SK-N-SH (cell line): ENCODE measurements at regions not wholly inside any gene's neighbourhood (a gene's known extent, or its start where the extent isn't known, plus 50 kb on each side); places are given as distances from the start of the nearest gene placed in this dataset.

Experiments used
- CTCF ChIA-PET: fragments of 300-600, 350-600 bp; formaldehyde crosslinking; extraction: SDS; loops from one replicate; lab custom pipeline; 2021; lab: Yijun Ruan, JAX
- POLR2A ChIA-PET: fragments of 350-600 bp; sonication (Branson Sonifier 250); formaldehyde crosslinking; extraction: SDS; loops from one replicate; lab custom pipeline; 2020; ENCODE audit warnings: antibody characterized with exemption, inconsistent platforms; lab: Yijun Ruan, JAX
- DNase-seq: peaks from one replicate; pipeline ENCODE4 v3.0.0; 2012
- H2AFZ ChIP-seq: fragments of 200-600 bp; sonication (generic); 2 replicates; pipeline ENCODE4 v1.8.1; 2016; ENCODE audit warnings: antibody characterized with exemption, mild to moderate bottlenecking, low read depth
- H3F3A ChIP-seq: fragments of 200-600 bp; sonication (generic); replicated peaks from 2 replicates; pipeline ENCODE3; 2016; ENCODE audit warnings: antibody characterized with exemption, mild to moderate bottlenecking; ENCODE audit not compliant: insufficient read depth
- H3K27ac ChIP-seq, 2 experiments: fragments of 200-500 bp in 1 of 2; fragments of 200-600 bp in 1 of 2; sonication (Bioruptor generic) in 1 of 2; sonication (generic), shearing (Covaris generic) in 1 of 2; 2 replicates each; pipeline versions ENCODE4 v1.5.1 to v1.6.1; 2014 to 2016; ENCODE audit warnings: low read depth in 2 of 2, inconsistent platforms in 1 of 2, low read length in 1 of 2, mild to moderate bottlenecking in 1 of 2, mixed read lengths in 1 of 2
- H3K27me3 ChIP-seq: fragments of 200-600 bp; sonication (generic), shearing (Covaris generic); 2 replicates; pipeline ENCODE4 v1.6.1; 2016; ENCODE audit warnings: mixed run types; ENCODE audit not compliant: insufficient read depth
- H3K36me3 ChIP-seq, 2 experiments: fragments of 200-500 bp in 1 of 2; fragments of 200-600 bp in 1 of 2; sonication (Bioruptor generic) in 1 of 2; sonication (generic) in 1 of 2; replicated peaks in 1 of 2; 2 replicates each; pipeline versions ENCODE3 to v1.5.1; 2014 to 2016; ENCODE audit warnings: low read length in 1 of 2, mild to moderate bottlenecking in 1 of 2; ENCODE audit not compliant: insufficient read depth in 2 of 2, control insufficient read depth in 1 of 2
- H3K4me1 ChIP-seq, 2 experiments: fragments of 200-500 bp in 1 of 2; fragments of 200-600 bp in 1 of 2; sonication (Bioruptor generic) in 1 of 2; sonication (generic), shearing (Covaris generic) in 1 of 2; 2 replicates each; pipeline versions ENCODE4 v1.5.1 to v1.6.1; 2014 to 2016; ENCODE audit warnings: low read depth in 1 of 2, low read length in 1 of 2, mixed run types in 1 of 2; ENCODE audit not compliant: insufficient read depth in 2 of 2, control insufficient read depth in 1 of 2
- H3K4me2 ChIP-seq: fragments of 200-600 bp; sonication (generic), shearing (Covaris generic); 2 replicates; pipeline ENCODE4 v1.6.1; 2017; ENCODE audit warnings: mixed run types
- H3K4me3 ChIP-seq, 2 experiments: fragments of 200-500 bp in 1 of 2; fragments of 200-600 bp in 1 of 2; sonication (Bioruptor generic) in 1 of 2; sonication (generic), shearing (Covaris generic) in 1 of 2; 2 replicates each; pipeline versions ENCODE4 v1.5.1 to v1.8.1; 2014 to 2016; ENCODE audit warnings: low read depth in 2 of 2, inconsistent platforms in 1 of 2, low read length in 1 of 2, mild to moderate bottlenecking in 1 of 2, mixed read lengths in 1 of 2, moderate library complexity in 1 of 2
- H3K79me2 ChIP-seq: fragments of 200-600 bp; sonication (generic); 2 replicates; pipeline ENCODE4 v1.8.1; 2017; ENCODE audit warnings: mild to moderate bottlenecking; ENCODE audit not compliant: insufficient read depth
- H3K9ac ChIP-seq: fragments of 200-600 bp; sonication (generic); 2 replicates; pipeline ENCODE4 v1.6.1; 2017; ENCODE audit warnings: mixed run types
- H3K9me2 ChIP-seq: fragments of 200-600 bp; sonication (generic); 2 replicates; pipeline ENCODE4 v1.6.1; 2017; ENCODE audit warnings: mixed run types
- H3K9me3 ChIP-seq: fragments of 200-600 bp; sonication (generic); 2 replicates; pipeline ENCODE4 v1.6.1; 2017; ENCODE audit warnings: mixed run types, mild to moderate bottlenecking, moderate library complexity
- H4K20me1 ChIP-seq: fragments of 200-600 bp; sonication (generic); 2 replicates; pipeline ENCODE4 v1.6.1; 2017; ENCODE audit warnings: mild to moderate bottlenecking, mixed run types; ENCODE audit not compliant: insufficient read depth
- ELF1 ChIP-seq: IDR thresholded peaks from 2 replicates; pipeline ENCODE4 v1.4.0; 2012
- EP300 ChIP-seq, 2 experiments: IDR thresholded peaks; 2 replicates each; pipeline versions ENCODE4 v1.4.0 to v1.6.1; 2012; ENCODE audit warnings: borderline replicate concordance in 1 of 2, low read depth in 1 of 2, low read length in 1 of 2
- EZH2phosphoT487 ChIP-seq: fragments of 200-600 bp; sonication (generic); IDR thresholded peaks from 2 replicates; pipeline ENCODE4 v1.6.1; 2017; ENCODE audit warnings: low read depth, mixed run types, mild to moderate bottlenecking, antibody characterized with exemption, moderate library complexity, borderline replicate concordance
- FOXJ3 ChIP-seq: sonication (generic); formaldehyde crosslinking; IDR thresholded peaks from 2 replicates; pipeline ENCODE4 v1.5.1; 2020; ENCODE audit warnings: mild to moderate bottlenecking, missing genetic modification reagents
- GATA2 ChIP-seq: sonication (generic); formaldehyde crosslinking; IDR thresholded peaks from 2 replicates; pipeline ENCODE4 v1.5.0; 2020; ENCODE audit warnings: mild to moderate bottlenecking, missing genetic modification reagents
- IRF3 ChIP-seq: fragments of 150-350 bp; IDR thresholded peaks from 2 replicates; pipeline ENCODE4 v1.6.1; 2016; ENCODE audit warnings: mild to moderate bottlenecking, low read depth, low read length
- JUND ChIP-seq: IDR thresholded peaks from 2 replicates; pipeline ENCODE4 v1.4.0; 2012
- MXI1 ChIP-seq: IDR thresholded peaks from 2 replicates; pipeline ENCODE4 v1.6.1; 2012; ENCODE audit warnings: mild to moderate bottlenecking, low read depth, low read length, improper control_type of control experiment
- NRF1 ChIP-seq: IDR thresholded peaks from 2 replicates; pipeline ENCODE4 v1.6.1; 2012; ENCODE audit warnings: low read depth, mild to moderate bottlenecking, low read length
- POLR2AphosphoS5 ChIP-seq: IDR thresholded peaks from 2 replicates; pipeline ENCODE4 v1.6.1; 2012; ENCODE audit warnings: low read depth, low read length
- REST ChIP-seq: IDR thresholded peaks from 2 replicates; pipeline ENCODE4 v1.6.1; 2012; ENCODE audit warnings: mild to moderate bottlenecking, low read depth, low read length, moderate library complexity
- RXRA ChIP-seq: IDR thresholded peaks from 2 replicates; pipeline ENCODE4 v1.4.0; 2012; ENCODE audit warnings: low read depth, mild to moderate bottlenecking, borderline replicate concordance
- SIN3A ChIP-seq: IDR thresholded peaks from 2 replicates; pipeline ENCODE4 v1.6.1; 2012; ENCODE audit warnings: low read depth, mild to moderate bottlenecking, low read length, moderate library complexity, borderline replicate concordance
- TAF1 ChIP-seq: IDR thresholded peaks from 2 replicates; pipeline ENCODE4 v1.6.1; 2012; ENCODE audit warnings: low read depth, mild to moderate bottlenecking, low read length, moderate library complexity, borderline replicate concordance
- TEAD4 ChIP-seq: IDR thresholded peaks from 2 replicates; pipeline ENCODE4 v1.4.0; 2012; ENCODE audit warnings: mild to moderate bottlenecking, borderline replicate concordance; ENCODE audit not compliant: insufficient read depth
- WGBS: methylation state at CpG from one replicate; pipeline ENCODE4 v1.1.6; 2017; ENCODE audit warnings: low lambda C conversion rate; 5-methylcytosine and 5-hydroxymethylcytosine counted together

DNA sequence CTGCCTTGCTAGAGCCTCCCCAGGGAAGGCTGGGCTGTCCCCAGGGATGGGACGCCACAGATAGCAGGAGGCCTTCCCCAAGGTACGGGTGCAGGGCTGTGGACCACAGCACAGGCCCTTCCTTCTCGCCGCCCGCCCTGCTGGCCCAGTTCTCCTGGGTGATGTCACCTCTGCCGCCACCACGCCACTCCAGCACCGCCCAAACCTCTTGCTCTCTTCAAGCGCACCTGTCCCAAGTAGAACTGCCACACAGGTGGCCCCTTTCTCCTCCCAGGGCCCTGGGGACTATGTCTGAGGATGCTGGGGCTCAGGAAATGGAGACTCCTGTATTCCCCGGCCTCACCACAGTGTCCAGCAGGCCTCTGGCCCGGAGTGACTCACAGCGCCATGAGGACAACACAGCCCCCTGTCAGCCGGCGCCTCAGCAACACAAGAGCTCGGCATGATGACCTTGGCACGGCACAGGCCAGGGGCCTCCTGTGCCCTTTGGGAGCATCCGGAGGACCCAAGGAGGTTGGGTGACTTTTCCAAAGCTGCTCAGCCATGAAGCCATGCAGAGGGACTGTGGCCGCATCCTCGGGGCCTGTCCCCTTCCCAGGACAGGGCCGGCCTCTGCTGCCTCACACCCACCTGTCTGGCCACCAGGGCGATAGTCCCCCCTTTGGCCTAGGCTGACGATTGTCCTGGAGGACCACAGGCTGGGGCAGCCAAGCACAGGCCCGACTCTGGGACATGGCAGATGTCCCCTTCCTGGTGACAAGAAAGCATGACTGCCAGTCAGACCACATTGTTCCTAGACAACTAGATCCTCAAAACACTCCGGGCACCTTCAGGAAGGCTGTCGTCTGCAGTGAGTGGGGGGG is 1023.5 kb downstream of the BRD1 start (continued):
- TF ChIP-seq REST: no peak

DNA sequence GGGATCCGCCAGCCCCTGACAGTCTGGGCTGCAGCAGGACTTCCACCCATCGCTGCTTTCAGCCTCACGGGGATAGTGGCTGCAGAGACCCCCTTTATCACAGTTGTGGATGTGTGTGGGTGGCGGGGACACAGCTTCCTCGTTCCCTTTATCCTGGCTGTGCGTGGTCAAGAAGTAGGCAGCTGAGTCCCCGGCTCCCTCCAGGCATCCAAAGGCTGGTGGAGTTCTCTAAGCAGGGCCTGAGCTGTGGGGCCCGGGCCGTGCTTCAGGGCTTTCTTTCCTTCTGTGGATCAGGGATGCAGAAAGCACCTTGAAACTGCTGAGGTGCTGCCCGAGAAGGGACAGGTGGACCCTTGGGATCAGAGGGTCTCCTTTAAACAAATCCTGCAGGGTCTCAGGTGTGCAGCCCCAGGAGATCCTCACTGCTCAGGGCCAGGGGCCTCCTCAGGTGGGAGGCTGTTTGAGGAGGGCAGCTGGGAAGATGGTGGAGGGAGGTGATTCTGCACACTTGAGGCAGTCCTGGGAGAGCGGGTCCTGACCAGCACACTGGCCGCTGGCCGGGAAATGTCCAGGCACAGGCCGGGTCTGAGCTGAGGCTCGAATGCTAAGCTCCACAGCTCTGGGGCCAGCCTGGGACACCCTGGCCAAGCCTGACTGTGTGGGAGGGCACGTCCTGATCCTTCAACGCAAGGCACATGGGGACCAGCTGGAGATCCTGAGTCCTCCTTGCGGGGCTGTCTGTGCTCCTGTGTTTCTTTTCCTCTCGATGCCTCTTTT is 1024.3 kb downstream of the BRD1 start:
- no peaks in the 10 kb centered on the region for H3K79me2 ChIP-seq
- no peaks in the 10 kb centered on the region for H3F3A ChIP-seq
- no peak overlapping the region for H3K9ac ChIP-seq
- no peak overlapping the region for H3K27ac ChIP-seq
- H3K9me3 ChIP-seq: no peaks in the 10 kb centered on the region
- H3K27me3 ChIP-seq: no peaks in the 10 kb centered on the region
- H4K20me1 ChIP-seq: no peaks in the 10 kb centered on the region
- CTCF ChIA-PET: no interaction called here
- H3K4me2 ChIP-seq: no peak overlapping the region
- POLR2A ChIA-PET: no interaction called here
- H3K9me2 ChIP-seq: no peaks in the 10 kb centered on the region
- no peak overlapping the region for H2AFZ ChIP-seq
- no peaks in the 10 kb centered on the region for H3K36me3 ChIP-seq
- WGBS: 44% methylated on average over 14 of the region's 19 CpGs
- no peak for DNase-seq
- H3K4me3 ChIP-seq: no peak overlapping the region
- H3K4me1 ChIP-seq: no peaks in the 10 kb centered on the region; a peak in 1 of 4 replicates
- TF ChIP-seq ELF1 (no peak), SIN3A (no peak), RXRA (no peak), POLR2AphosphoS5 (no peak), TEAD4 (no peak), GATA2 (CRISPR knock-in tag) (no peak), IRF3 (no peak), MXI1 (no peak), EZH2phosphoT487 (no peak), TAF1 (no peak), NRF1 (no peak), JUND (no peak), EP300 (IDR thresholded peaks at IDR 0.05; ENCODE audit: borderline replicate concordance in 1 of 2, low read depth in 1 of 2, low read length in 1 of 2) (no peak), FOXJ3 (CRISPR knock-in tag) (no peak)
